ENCODE measurements at regions not wholly inside any gene's neighbourhood (a gene's known extent, or its start where the extent isn't known, plus 50 kb on each side); places are given as distances from the start of the nearest gene placed in this dataset.

GRCh38 chr6:97438011-97438671, 155.1 kb upstream of the MMS22L start:
- TF ChIP-seq CTCF (IDR thresholded peaks at IDR 0.05; ENCODE audit: insufficient read depth, low read depth, low read length) (no peak), EZH2 (IDR thresholded peaks at IDR 0.05; ENCODE audit: insufficient read depth, low read length) (no peak)
